Activated naive CD8-positive, alpha-beta T cell (primary cell): ENCODE measurements at regions not wholly inside any gene's neighbourhood (a gene's known extent, or its start where the extent isn't known, plus 50 kb on each side); places are given as distances from the start of the nearest gene placed in this dataset.

Source experiments
- H3K27ac Mint-ChIP-seq: one replicate; pipeline ENCODE4 v1.8.0; 2021; ENCODE audit warnings: mixed read lengths
- H3K27me3 Mint-ChIP-seq: one replicate; pipeline ENCODE4 v1.8.0; 2021; ENCODE audit warnings: mixed read lengths
- H3K36me3 Mint-ChIP-seq: one replicate; pipeline ENCODE4 v1.8.0; 2021; ENCODE audit warnings: mixed read lengths
- H3K4me1 Mint-ChIP-seq: one replicate; pipeline ENCODE4 v1.8.0; 2021; ENCODE audit warnings: low read depth, mixed read lengths
- H3K4me3 Mint-ChIP-seq: one replicate; pipeline ENCODE4 v1.8.0; 2021; ENCODE audit warnings: mild to moderate bottlenecking, mixed read lengths
- H3K9me3 Mint-ChIP-seq: one replicate; pipeline ENCODE4 v1.8.0; 2021; ENCODE audit warnings: low read depth, mixed read lengths

GRCh38 chr13:34696296-34696695 lies 245.8 kb upstream of the NBEA start:
- H3K36me3 Mint-ChIP-seq: no peaks in the 10 kb centered on the region
- H3K4me1 Mint-ChIP-seq: no peaks in the 10 kb centered on the region
- H3K27ac Mint-ChIP-seq: no peak overlapping the region
- no peaks in the 10 kb centered on the region for H3K9me3 Mint-ChIP-seq
- H3K27me3 Mint-ChIP-seq: no peaks in the 10 kb centered on the region
- H3K4me3 Mint-ChIP-seq: no peak overlapping the region

- Mint-ChIP-seq H3K9me3 (no peaks in the 10 kb centered on the region), H3K36me3 (no peaks in the 10 kb centered on the region), H3K27ac (no peak overlapping the region), H3K27me3 (no peaks in the 10 kb centered on the region), H3K4me3 (no peak overlapping the region), H3K4me1 (no peaks in the 10 kb centered on the region)
Measured at GRCh38 chr13:34696741-34697140, 245.3 kb upstream of the NBEA start.

DNA sequence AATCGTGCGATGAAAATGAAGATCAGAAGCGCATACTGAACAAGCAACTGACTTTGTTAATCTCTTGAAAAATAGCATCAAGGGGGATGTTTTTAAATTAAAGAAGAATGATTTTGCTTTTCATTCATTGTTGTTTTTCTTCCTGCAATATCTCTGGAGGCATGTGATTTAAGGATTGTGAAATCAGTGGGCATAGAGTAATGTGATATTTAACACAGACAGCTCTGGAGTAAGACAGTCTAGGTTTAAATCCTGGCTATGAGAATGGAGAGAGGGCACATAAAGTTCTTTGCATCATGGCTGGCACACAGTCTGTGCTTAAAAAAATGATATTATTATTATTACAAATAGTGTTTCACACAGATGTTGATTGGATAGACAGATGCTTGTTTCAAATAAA lies 243.1 kb upstream of the NBEA start:
- Mint-ChIP-seq H3K9me3 (no peaks in the 10 kb centered on the region), H3K4me1 (no peaks in the 10 kb centered on the region), H3K27me3 (no peaks in the 10 kb centered on the region), H3K4me3 (no peak overlapping the region), H3K36me3 (no peaks in the 10 kb centered on the region), H3K27ac (no peak overlapping the region)

DNA sequence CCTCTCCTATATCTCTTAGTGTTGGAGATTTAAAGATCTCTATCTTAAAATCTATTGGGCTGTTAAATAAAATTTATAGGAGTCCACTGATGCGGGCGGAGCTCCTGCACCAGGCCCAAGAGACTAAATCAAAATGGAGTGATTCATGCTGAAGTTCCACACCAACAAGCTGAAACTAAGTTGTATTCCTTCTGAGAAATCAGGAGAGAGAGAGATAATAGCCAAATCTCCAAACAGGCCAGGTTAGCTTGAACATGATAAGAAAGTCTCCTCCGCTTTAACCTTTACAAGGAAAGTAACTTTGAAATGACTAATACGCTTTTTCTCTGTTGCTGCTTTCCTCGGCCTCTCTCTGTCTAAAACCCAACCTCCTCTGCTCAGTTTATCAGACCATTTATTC lies 241.9 kb upstream of the NBEA start:
- Mint-ChIP-seq H3K4me3 (no peak overlapping the region), H3K9me3 (no peaks in the 10 kb centered on the region), H3K27me3 (no peaks in the 10 kb centered on the region), H3K4me1 (no peaks in the 10 kb centered on the region), H3K36me3 (no peaks in the 10 kb centered on the region), H3K27ac (no peak overlapping the region)

DNA sequence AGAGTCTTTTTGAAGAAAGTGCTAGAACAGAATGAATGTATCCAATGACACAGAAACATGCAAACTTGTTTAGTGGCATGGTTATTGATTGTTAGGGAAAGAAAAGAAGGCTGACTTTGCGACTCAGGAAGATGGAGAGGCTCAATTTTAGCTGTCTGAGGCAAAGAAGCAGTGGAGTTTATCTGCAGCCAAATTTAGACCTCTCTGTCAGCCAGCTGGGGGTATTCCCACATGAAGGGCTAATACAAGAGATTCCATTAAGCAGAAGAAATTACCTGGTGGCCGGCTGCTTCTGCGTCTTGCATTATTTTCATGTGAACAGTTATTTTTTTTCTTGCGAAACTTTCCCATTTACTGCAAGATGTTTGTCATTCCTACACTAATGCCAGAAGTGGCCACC lies 240.2 kb upstream of the NBEA start:
- H3K27ac Mint-ChIP-seq: no peak overlapping the region
- no peaks in the 10 kb centered on the region for H3K27me3 Mint-ChIP-seq
- H3K4me1 Mint-ChIP-seq: no peaks in the 10 kb centered on the region
- H3K36me3 Mint-ChIP-seq: no peaks in the 10 kb centered on the region
- no peak overlapping the region for H3K4me3 Mint-ChIP-seq
- H3K9me3 Mint-ChIP-seq: no peaks in the 10 kb centered on the region

DNA sequence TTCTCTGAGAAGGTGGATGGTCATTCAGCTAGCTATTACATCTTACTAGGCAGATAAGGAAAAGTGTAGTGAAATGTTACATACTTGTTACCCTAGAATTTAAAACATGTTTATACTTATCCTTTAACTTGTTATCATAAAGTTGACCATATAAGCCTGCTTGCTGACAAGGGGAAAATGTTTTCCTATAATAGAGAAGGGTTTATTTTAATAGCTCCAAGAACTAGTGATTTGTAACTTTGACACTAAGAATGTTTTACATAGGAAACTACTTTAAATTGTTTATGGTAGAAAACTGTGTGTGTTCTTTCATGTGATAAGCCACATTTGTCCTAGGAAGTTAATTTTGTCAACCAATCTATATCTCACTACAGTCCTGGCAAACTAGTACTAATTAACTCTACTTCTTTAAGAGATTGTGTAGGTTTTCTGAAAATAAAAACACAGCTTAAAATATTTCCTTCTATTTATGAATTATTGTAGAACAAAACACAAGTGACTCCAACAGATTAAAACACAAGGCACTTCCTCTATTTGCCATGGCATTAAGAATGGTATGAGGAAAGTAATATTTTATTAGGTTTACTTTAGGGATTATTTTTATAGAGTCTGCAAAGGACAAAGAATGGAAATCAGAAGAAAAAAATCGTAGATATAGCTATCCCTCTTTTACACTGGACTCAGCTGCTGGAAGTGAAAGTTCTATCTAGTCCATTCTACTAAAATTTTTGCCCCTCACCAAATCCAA lies 233.3 kb upstream of the NBEA start:
- Mint-ChIP-seq H3K4me3 (no peak overlapping the region), H3K4me1 (no peaks in the 10 kb centered on the region), H3K9me3 (no peaks in the 10 kb centered on the region), H3K27me3 (no peaks in the 10 kb centered on the region), H3K36me3 (no peaks in the 10 kb centered on the region), H3K27ac (no peak overlapping the region)

GRCh38 chr13:34719060-34719875 lies 222.8 kb upstream of the NBEA start:
- H3K4me3 Mint-ChIP-seq: no peak overlapping the region
- H3K4me1 Mint-ChIP-seq: no peaks in the 10 kb centered on the region
- no peak overlapping the region for H3K27ac Mint-ChIP-seq
- H3K9me3 Mint-ChIP-seq: no peaks in the 10 kb centered on the region
- H3K27me3 Mint-ChIP-seq: peaks cover 4% of the 10 kb centered on the region
- H3K36me3 Mint-ChIP-seq: no peaks in the 10 kb centered on the region

DNA sequence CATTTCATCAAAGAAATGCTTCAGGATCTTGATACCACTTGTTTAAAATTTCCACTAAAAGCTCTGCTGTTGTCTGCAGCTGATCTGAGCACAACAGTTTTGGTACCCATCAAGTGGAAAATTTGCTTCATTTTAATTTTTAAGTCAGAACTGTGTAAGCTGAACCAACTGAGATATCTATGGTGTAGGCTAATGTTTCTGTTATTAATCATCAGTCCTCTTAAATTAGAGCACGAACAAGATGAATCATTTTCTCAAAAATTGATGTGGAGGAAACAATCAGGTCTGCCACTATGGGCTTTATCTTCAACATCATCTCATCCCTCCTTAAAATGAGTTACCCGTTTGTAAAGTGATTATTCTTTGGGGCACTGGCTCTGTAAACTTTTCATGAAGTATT lies 221.5 kb upstream of the NBEA start:
- no peaks in the 10 kb centered on the region for H3K4me1 Mint-ChIP-seq
- H3K27ac Mint-ChIP-seq: no peak overlapping the region
- no peak overlapping the region for H3K4me3 Mint-ChIP-seq
- no peaks in the 10 kb centered on the region for H3K36me3 Mint-ChIP-seq
- no peaks in the 10 kb centered on the region for H3K9me3 Mint-ChIP-seq
- H3K27me3 Mint-ChIP-seq: peaks cover 6% of the 10 kb centered on the region

GRCh38 chr13:34721631-34722595 lies 220.2 kb upstream of the NBEA start:
- no peak overlapping the region for H3K27ac Mint-ChIP-seq
- no peaks in the 10 kb centered on the region for H3K9me3 Mint-ChIP-seq
- no peak overlapping the region for H3K4me3 Mint-ChIP-seq
- no peaks in the 10 kb centered on the region for H3K36me3 Mint-ChIP-seq
- H3K4me1 Mint-ChIP-seq: no peaks in the 10 kb centered on the region
- H3K27me3 Mint-ChIP-seq: peaks cover 6% of the 10 kb centered on the region

DNA sequence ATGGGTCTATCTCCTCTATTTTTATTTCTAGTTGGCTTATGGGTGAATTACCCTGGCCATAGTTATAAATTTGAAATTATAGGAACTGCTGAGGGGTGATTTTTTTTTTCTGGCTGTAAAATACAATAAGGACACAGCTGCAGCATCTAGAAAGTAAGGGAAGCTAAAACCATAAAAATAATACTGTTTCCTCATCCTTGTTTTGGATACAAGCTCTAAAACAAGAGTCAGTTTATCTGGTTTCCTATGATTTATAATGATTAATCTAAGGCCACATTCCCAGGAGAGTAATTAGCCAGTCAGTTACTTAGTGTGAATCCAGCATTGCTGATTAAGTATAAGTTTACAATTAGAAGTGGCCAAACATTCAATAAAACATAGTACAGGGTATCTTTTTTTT lies 219.1 kb upstream of the NBEA start:
- H3K27ac Mint-ChIP-seq: no peak overlapping the region
- H3K36me3 Mint-ChIP-seq: no peaks in the 10 kb centered on the region
- peaks cover 6% of the 10 kb centered on the region for H3K27me3 Mint-ChIP-seq
- no peaks in the 10 kb centered on the region for H3K9me3 Mint-ChIP-seq
- no peaks in the 10 kb centered on the region for H3K4me1 Mint-ChIP-seq
- H3K4me3 Mint-ChIP-seq: no peak overlapping the region

- Mint-ChIP-seq H3K27me3 (peaks cover 1% of the 10 kb centered on the region), H3K36me3 (no peaks in the 10 kb centered on the region), H3K9me3 (peaks cover 4% of the 10 kb centered on the region), H3K4me3 (no peak overlapping the region), H3K4me1 (no peaks in the 10 kb centered on the region), H3K27ac (no peak overlapping the region)
Measured at GRCh38 chr13:34730961-34731360, 211.1 kb upstream of the NBEA start.

DNA sequence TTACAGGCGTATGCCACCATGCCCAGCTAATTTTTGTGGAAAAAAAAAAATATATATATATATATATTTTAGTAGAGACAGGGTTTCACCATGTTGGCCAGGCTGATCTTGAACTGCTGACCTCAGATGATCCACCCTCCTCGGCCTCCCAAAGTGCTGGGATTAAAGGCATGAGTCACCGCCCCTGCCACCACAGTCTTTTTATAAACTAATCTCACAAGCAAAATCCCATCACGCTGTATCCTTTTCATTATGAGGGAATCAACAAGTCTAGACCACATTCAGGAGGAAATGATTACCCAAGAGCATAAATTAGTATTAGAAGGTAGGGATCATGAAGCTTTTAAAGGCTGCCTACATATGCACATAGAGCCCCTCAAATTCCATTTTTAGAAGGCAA lies 210.6 kb upstream of the NBEA start:
- no peaks in the 10 kb centered on the region for H3K36me3 Mint-ChIP-seq
- H3K27ac Mint-ChIP-seq: no peak overlapping the region

DNA sequence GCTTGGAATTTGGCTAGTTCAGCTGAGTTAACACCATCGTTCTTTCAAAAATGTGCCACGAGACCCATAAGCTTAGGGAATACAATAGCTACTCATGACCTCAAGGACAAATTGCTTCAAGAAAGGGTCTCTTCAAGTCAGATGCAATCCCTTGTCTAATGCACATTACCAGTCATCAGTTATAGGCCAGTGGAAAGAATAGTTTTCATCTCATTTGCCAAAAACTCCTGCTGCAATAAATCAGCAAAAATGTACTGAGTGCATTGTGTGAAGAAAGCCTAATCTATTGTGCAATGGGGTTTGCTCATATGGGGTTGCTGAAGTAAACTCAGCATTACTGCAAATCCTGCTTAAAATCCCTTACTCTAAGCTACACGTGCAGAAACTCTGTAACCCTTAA lies 208.3 kb upstream of the NBEA start:
- no peak overlapping the region for H3K27ac Mint-ChIP-seq
- peaks cover 1% of the 10 kb centered on the region for H3K27me3 Mint-ChIP-seq

More for the DNA sequence above, 210.6 kb upstream of the NBEA start:
- H3K9me3 Mint-ChIP-seq: peaks cover 4% of the 10 kb centered on the region
- H3K4me1 Mint-ChIP-seq: no peaks in the 10 kb centered on the region
- H3K4me3 Mint-ChIP-seq: no peak overlapping the region
- H3K27me3 Mint-ChIP-seq: peaks cover 1% of the 10 kb centered on the region

DNA sequence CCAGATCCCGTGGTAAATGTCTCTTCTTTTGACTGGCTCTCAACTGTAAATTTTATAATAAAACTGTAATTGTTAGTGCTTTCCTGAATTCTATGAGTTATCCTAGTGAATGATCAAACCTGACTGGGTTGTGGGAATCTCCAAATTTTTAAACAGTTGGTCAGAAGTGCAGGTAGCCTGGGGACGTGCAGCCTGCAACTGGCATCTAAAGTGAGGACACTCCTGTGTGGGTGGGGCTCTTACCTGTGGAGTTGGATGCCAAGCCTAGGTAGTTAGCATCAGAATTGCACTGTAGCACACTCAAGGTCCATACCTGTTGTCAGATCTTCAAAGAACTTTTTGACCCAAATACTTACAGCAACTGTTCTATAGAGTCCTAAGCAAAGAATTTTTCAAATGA lies 207.1 kb upstream of the NBEA start:
- no peaks in the 10 kb centered on the region for H3K4me1 Mint-ChIP-seq
- peaks cover 1% of the 10 kb centered on the region for H3K27me3 Mint-ChIP-seq
- H3K36me3 Mint-ChIP-seq: no peaks in the 10 kb centered on the region
- H3K9me3 Mint-ChIP-seq: no peaks in the 10 kb centered on the region
- no peak overlapping the region for H3K4me3 Mint-ChIP-seq
- no peak overlapping the region for H3K27ac Mint-ChIP-seq

More for the DNA sequence above, 208.3 kb upstream of the NBEA start:
- no peak overlapping the region for H3K4me3 Mint-ChIP-seq
- no peaks in the 10 kb centered on the region for H3K36me3 Mint-ChIP-seq
- H3K4me1 Mint-ChIP-seq: no peaks in the 10 kb centered on the region
- H3K9me3 Mint-ChIP-seq: peaks cover 4% of the 10 kb centered on the region
